ENCODE measurements at regions not wholly inside any gene's neighbourhood (a gene's known extent, or its start where the extent isn't known, plus 50 kb on each side); places are given as distances from the start of the nearest gene placed in this dataset.
"Not testable (repeated sequence)": the region's sequence is repeated elsewhere in the genome, so short reads cannot be mapped to it uniquely, and the experiment has no call there.

GRCh38 chr11:71130106-71130505 lies 122.3 kb downstream of the SHANK2 start:
- H3K4me3 ChIP-seq (ENCODE audit: low read depth, low read length), result no peak overlapping the region
- TF ChIP-seq CTCF (IDR thresholded peaks at IDR 0.05; ENCODE audit: low read depth, low read length) (no peak), MYC (IDR thresholded peaks at IDR 0.05; ENCODE audit: low read depth, low read length) (no peak), POLR2A (IDR thresholded peaks at IDR 0.05; ENCODE audit: extremely low read depth, insufficient read length) (no peak)
- TF ChIP-seq, protein P1, sequence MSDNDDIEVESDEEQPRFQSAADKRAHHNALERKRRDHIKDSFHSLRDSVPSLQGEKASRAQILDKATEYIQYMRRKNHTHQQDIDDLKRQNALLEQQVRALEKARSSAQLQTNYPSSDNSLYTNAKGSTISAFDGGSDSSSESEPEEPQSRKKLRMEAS (IDR thresholded peaks at IDR 0.05; ENCODE audit: low read depth, low read length), result no peak
- DNase-seq (ENCODE audit: low read depth), result no peak

DNA sequence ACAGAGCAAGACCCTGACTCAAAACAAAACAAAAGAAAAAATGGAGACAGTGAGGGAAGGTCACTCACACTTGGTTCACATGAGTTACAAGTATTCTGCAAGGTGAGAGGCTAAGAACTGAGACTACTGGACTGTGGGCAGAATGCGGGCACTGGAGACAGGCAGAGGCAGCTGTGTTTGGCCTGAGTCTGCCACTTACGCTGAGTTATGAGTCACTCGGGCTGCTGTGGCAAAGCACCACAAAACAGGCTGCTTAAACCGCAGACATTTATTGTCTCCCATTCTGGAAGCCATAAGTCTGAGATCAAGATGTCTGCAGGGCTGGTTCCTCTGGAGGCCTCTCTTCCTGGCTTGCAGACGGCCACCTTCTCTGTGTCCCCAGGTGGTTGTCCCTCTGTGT lies 122.8 kb downstream of the SHANK2 start:
- peak; percentile 41 for DNase-seq (ENCODE audit: low read depth)
- H3K4me3 ChIP-seq (ENCODE audit: low read depth, low read length), result no peak overlapping the region
- TF ChIP-seq, protein P1 (IDR thresholded peaks at IDR 0.05; ENCODE audit: low read depth, low read length), result no peak
- TF ChIP-seq MYC (IDR thresholded peaks at IDR 0.05; ENCODE audit: low read depth, low read length) (no peak), POLR2A (IDR thresholded peaks at IDR 0.05; ENCODE audit: extremely low read depth, insufficient read length) (no peak), CTCF (IDR thresholded peaks at IDR 0.05; ENCODE audit: low read depth, low read length) (no peak)

DNA sequence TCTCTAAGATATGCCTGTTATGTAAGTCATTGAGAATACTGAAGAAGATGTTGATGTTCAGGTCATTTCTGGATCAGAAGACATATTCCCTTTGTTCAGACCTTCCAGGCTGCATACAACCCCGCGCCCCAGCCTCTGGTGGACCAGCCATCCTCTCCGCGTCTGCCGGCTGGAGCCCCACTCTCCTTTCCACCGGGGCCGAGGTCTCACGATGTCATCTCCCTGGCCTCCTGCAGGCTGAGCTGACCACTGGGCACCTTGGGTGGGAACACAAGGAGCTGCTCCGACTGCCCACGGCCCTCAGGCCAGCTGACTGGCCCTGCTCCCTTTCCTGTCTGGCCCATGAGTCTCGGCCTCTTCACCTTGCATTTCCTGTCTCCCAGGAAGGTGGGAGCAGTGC lies 124.6 kb downstream of the SHANK2 start:
- no peak overlapping the region for H3K4me3 ChIP-seq (ENCODE audit: low read depth, low read length)
- no peak for DNase-seq (ENCODE audit: low read depth)
- no peak for TF ChIP-seq POLR2A (IDR thresholded peaks at IDR 0.05; ENCODE audit: extremely low read depth, insufficient read length)
- TF ChIP-seq CTCF (IDR thresholded peaks at IDR 0.05; ENCODE audit: low read depth, low read length), result no peak
- TF ChIP-seq, protein P1 (IDR thresholded peaks at IDR 0.05; ENCODE audit: low read depth, low read length), result no peak
- TF ChIP-seq MYC (IDR thresholded peaks at IDR 0.05; ENCODE audit: low read depth, low read length), result no peak

DNA sequence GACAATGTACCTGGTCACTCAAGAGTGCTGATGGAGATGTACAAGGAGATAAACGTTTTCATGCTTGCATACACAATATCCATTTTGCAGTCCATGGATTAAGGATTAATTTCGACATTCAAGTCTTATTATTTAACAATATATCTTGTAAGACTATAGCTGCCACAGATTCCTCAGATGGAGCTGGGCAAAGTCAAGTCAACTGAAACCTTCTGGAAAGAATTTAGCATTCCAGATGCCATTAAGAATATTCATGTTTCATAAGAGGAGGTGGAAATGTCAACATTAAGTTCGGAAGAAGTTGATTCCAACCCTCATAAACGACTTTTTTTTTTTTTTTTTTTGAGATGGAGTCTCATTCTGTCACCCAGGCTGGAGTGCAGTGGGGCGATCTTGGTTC lies 126.0 kb downstream of the SHANK2 start:
- not testable (repeated sequence) for H3K4me3 ChIP-seq (ENCODE audit: low read depth, low read length); DNase-seq (ENCODE audit: low read depth)

DNA sequence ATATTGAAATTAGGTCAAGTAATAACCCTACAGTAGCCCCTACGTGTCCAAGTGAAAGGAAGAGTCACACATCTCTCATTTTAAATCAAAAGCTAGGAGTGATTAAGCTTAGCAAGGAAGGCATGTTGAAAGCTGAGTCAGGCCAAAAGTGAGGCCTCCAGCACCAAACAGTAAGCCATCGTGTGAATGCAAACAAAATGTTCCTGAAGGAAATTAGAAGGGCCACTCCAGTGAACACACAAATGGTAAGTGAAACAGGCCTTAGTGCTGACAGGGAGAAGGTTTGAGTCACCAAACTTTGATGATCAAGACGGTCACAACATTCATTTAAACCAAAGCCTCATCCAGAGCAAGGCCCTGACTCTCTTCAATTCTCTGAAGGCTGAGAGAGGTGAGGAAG lies 127.2 kb downstream of the SHANK2 start:
- no peak for TF ChIP-seq CTCF (IDR thresholded peaks at IDR 0.05; ENCODE audit: low read depth, low read length)
- TF ChIP-seq MYC (IDR thresholded peaks at IDR 0.05; ENCODE audit: low read depth, low read length), result no peak
- no peak for TF ChIP-seq POLR2A (IDR thresholded peaks at IDR 0.05; ENCODE audit: extremely low read depth, insufficient read length)
- TF ChIP-seq, protein P1 (IDR thresholded peaks at IDR 0.05; ENCODE audit: low read depth, low read length), result no peak
- no peak for DNase-seq (ENCODE audit: low read depth)
- H3K4me3 ChIP-seq (ENCODE audit: low read depth, low read length), result no peak overlapping the region

DNA sequence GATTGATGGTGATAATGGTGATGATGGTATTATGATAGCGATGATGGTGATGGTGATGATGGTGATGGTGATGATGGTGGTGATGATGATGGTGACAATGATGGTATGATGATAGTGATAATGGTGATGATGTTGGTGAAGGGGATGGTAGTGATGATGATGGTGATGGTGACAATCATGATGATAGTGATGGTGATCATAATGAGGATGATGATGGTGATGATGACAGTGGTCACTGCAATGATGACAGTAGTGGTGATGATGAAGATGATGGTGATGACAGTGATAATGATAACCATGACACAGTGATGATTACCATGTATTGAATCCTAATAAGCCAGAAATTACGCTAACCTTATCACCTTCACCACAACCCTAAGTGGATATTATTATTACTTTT lies 128.2 kb downstream of the SHANK2 start:
- no peak overlapping the region for H3K4me3 ChIP-seq (ENCODE audit: low read depth, low read length)
- TF ChIP-seq MYC (IDR thresholded peaks at IDR 0.05; ENCODE audit: low read depth, low read length) (no peak), CTCF (IDR thresholded peaks at IDR 0.05; ENCODE audit: low read depth, low read length) (no peak)
- no peak for DNase-seq (ENCODE audit: low read depth)

All from NB4 (cell line).